Neural progenitor cell (in vitro differentiated cells): ENCODE measurements at regions not wholly inside any gene's neighbourhood (a gene's known extent, or its start where the extent isn't known, plus 50 kb on each side); places are given as distances from the start of the nearest gene placed in this dataset.

ENCODE experiments used
- DNase-seq: peaks from one replicate; pipeline ENCODE4 v3.0.0-alpha.2; 2016; ENCODE audit warnings: low spot score
- H2AFZ ChIP-seq: fragments of 200-600 bp; sonication (generic); replicated peaks from 2 replicates; pipeline ENCODE4 v1.6.1; 2016; ENCODE audit warnings: antibody characterized with exemption
- H3F3A ChIP-seq: fragments of 200-600 bp; sonication (generic); 2 replicates; pipeline ENCODE4 v1.6.1; 2016; ENCODE audit warnings: antibody characterized with exemption, low read depth
- H3K27ac ChIP-seq: fragments of 200-600 bp; sonication (generic); 2 replicates; pipeline ENCODE4 v1.5.1; 2016; ENCODE audit warnings: mild to moderate bottlenecking
- H3K27me3 ChIP-seq: fragments of 200-600 bp; sonication (generic); 2 replicates; pipeline ENCODE4 v1.6.1; 2016; ENCODE audit warnings: mild to moderate bottlenecking, moderate library complexity
- H3K36me3 ChIP-seq: fragments of 200-600 bp; sonication (generic); 2 replicates; pipeline ENCODE4 v1.5.1; 2016
- H3K4me1 ChIP-seq: fragments of 200-600 bp; sonication (generic); 2 replicates; pipeline ENCODE4 v1.6.1; 2016; ENCODE audit warnings: mixed run types
- H3K4me2 ChIP-seq: fragments of 200-600 bp; sonication (generic); 2 replicates; pipeline ENCODE4 v1.6.1; 2016
- H3K4me3 ChIP-seq: fragments of 200-600 bp; sonication (generic); 2 replicates; pipeline ENCODE4 v1.5.1; 2016
- H3K79me2 ChIP-seq: fragments of 200-600 bp; sonication (generic); 2 replicates; pipeline ENCODE4 v1.6.1; 2016; ENCODE audit warnings: low read depth
- H3K9ac ChIP-seq: fragments of 200-600 bp; sonication (generic); 2 replicates; pipeline ENCODE4 v1.6.1; 2016
- H3K9me3 ChIP-seq: fragments of 200-600 bp; sonication (generic); 2 replicates; pipeline ENCODE4 v1.5.1; 2016; ENCODE audit warnings: low read depth
- H4K20me1 ChIP-seq: fragments of 200-600 bp; sonication (generic); 2 replicates; pipeline ENCODE4 v1.6.1; 2016; ENCODE audit warnings: low read depth
- H3K27ac Mint-ChIP-seq: 3 replicates; pipeline ENCODE4 v1.8.0; 2021; ENCODE audit warnings: mixed read lengths
- H3K27me3 Mint-ChIP-seq: 2 replicates; pipeline ENCODE4 v1.8.0; 2022; ENCODE audit warnings: low read depth, mild to moderate bottlenecking, inconsistent platforms, moderate library complexity, mixed read lengths; ENCODE audit not compliant: insufficient read depth
- H3K36me3 Mint-ChIP-seq: 3 replicates; pipeline ENCODE4 v1.8.0; 2021; ENCODE audit warnings: mixed read lengths
- H3K4me1 Mint-ChIP-seq: 3 replicates; pipeline ENCODE4 v1.8.0; 2021; ENCODE audit warnings: mixed read lengths
- H3K4me3 Mint-ChIP-seq: 3 replicates; pipeline ENCODE4 v1.8.0; 2021; ENCODE audit warnings: mild to moderate bottlenecking, moderate library complexity, mixed read lengths
- H3K9me3 Mint-ChIP-seq: 3 replicates; pipeline ENCODE4 v1.8.0; 2020; ENCODE audit warnings: mixed read lengths
- EZH2 ChIP-seq: fragments of 200-600 bp; sonication (generic); IDR thresholded peaks from 2 replicates; pipeline ENCODE4 v1.6.1; 2017; ENCODE audit warnings: antibody characterized with exemption, mild to moderate bottlenecking, moderate library complexity
- EZH2phosphoT487 ChIP-seq: fragments of 200-600 bp; sonication (generic); IDR thresholded peaks from 2 replicates; pipeline ENCODE4 v1.6.1; 2017; ENCODE audit warnings: antibody characterized with exemption
- TF ChIP-seq, protein P1 (sequence below): fragments of 200-600 bp; sonication (generic); IDR thresholded peaks from 2 replicates; pipeline ENCODE4 v1.5.1; 2017; ENCODE audit warnings: antibody characterized with exemption, mild to moderate bottlenecking

- H3K4me3 ChIP-seq, result no peak overlapping the region
- no peaks in the 10 kb centered on the region for H3K27me3 Mint-ChIP-seq
- no peak overlapping the region for H3K27ac Mint-ChIP-seq
- H3K4me3 Mint-ChIP-seq, result no peak overlapping the region
- H3K27ac ChIP-seq, result no peak overlapping the region
- H3K27me3 ChIP-seq, result no peaks in the 10 kb centered on the region
- no peaks in the 10 kb centered on the region for H3K9me3 ChIP-seq
- H3K4me2 ChIP-seq, result no peak overlapping the region
- no peaks in the 10 kb centered on the region for H3F3A ChIP-seq
- TF ChIP-seq EZH2phosphoT487 (no peak), EZH2 (no peak)
- TF ChIP-seq, protein P1, sequence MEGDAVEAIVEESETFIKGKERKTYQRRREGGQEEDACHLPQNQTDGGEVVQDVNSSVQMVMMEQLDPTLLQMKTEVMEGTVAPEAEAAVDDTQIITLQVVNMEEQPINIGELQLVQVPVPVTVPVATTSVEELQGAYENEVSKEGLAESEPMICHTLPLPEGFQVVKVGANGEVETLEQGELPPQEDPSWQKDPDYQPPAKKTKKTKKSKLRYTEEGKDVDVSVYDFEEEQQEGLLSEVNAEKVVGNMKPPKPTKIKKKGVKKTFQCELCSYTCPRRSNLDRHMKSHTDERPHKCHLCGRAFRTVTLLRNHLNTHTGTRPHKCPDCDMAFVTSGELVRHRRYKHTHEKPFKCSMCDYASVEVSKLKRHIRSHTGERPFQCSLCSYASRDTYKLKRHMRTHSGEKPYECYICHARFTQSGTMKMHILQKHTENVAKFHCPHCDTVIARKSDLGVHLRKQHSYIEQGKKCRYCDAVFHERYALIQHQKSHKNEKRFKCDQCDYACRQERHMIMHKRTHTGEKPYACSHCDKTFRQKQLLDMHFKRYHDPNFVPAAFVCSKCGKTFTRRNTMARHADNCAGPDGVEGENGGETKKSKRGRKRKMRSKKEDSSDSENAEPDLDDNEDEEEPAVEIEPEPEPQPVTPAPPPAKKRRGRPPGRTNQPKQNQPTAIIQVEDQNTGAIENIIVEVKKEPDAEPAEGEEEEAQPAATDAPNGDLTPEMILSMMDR, result no peak
- DNase-seq, result no peak
- no peaks in the 10 kb centered on the region for H3K36me3 ChIP-seq
- no peaks in the 10 kb centered on the region for H4K20me1 ChIP-seq
- H3K79me2 ChIP-seq, result no peaks in the 10 kb centered on the region
- H2AFZ ChIP-seq, result no peak overlapping the region
- no peaks in the 10 kb centered on the region for H3K9me3 Mint-ChIP-seq
- H3K9ac ChIP-seq, result no peak overlapping the region
- no peaks in the 10 kb centered on the region for H3K4me1 ChIP-seq
- no peaks in the 10 kb centered on the region for H3K4me1 Mint-ChIP-seq
- H3K36me3 Mint-ChIP-seq, result no peaks in the 10 kb centered on the region
These were observed 60.6 kb upstream of the GABRA2 start for GRCh38 chr4:46450556-46450955.

DNA sequence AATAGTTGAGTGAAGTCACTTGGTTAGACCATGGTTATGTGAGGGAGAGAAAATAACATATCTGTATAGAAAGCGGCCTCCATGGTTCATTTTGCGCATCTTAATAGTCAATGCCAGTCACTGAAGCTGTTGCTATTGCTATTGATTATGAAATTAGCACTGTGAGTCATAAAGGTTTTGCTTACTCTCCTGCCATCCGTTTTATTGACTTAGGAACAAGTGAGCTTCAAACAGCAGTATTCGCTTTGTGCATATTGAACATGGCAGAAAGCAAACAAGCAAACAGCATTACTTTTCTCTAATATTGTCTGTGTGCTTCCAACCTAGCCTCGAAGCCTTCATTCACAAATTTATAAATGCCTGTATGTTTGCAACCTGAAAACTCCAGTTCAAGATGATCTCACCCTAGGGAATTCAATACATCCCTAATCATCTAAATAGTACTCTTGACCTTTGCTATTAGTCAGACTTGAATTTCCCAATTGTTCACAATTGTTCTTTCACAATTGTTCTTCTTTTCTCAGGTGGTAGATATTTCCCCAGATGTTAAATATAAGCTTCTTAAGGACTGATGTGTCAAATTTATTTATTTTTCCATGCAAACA is 55.9 kb upstream of the GABRA2 start:
- no peaks in the 10 kb centered on the region for H3K9me3 Mint-ChIP-seq
- no peaks in the 10 kb centered on the region for H3K27me3 Mint-ChIP-seq
- no peak overlapping the region for H3K9ac ChIP-seq
- H3K36me3 Mint-ChIP-seq, result no peaks in the 10 kb centered on the region
- TF ChIP-seq, protein P1, result no peak
- TF ChIP-seq EZH2, result no peak
- no peak for TF ChIP-seq EZH2phosphoT487
- DNase-seq, result no peak
- no peaks in the 10 kb centered on the region for H3F3A ChIP-seq
- H3K79me2 ChIP-seq, result no peaks in the 10 kb centered on the region
- H4K20me1 ChIP-seq, result no peaks in the 10 kb centered on the region
- no peak overlapping the region for H3K4me3 Mint-ChIP-seq
- H3K4me1 ChIP-seq, result no peaks in the 10 kb centered on the region
- H2AFZ ChIP-seq, result no peak overlapping the region
- no peaks in the 10 kb centered on the region for H3K36me3 ChIP-seq
- H3K4me3 ChIP-seq, result no peak overlapping the region
- no peaks in the 10 kb centered on the region for H3K27me3 ChIP-seq
- no peak overlapping the region for H3K4me2 ChIP-seq
- H3K27ac ChIP-seq, result no peak overlapping the region
- H3K9me3 ChIP-seq, result no peaks in the 10 kb centered on the region
- H3K27ac Mint-ChIP-seq, result no peak overlapping the region
- H3K4me1 Mint-ChIP-seq, result no peaks in the 10 kb centered on the region

GRCh38 chr4:46444318-46445000 is 54.5 kb upstream of the GABRA2 start:
- no peak overlapping the region for H3K27ac ChIP-seq
- H3F3A ChIP-seq, result no peaks in the 10 kb centered on the region
- H3K9ac ChIP-seq, result no peak overlapping the region
- H3K4me3 ChIP-seq, result no peak overlapping the region
- Mint-ChIP-seq H3K27me3 (no peaks in the 10 kb centered on the region), H3K4me3 (no peak overlapping the region), H3K27ac (no peak overlapping the region), H3K36me3 (no peaks in the 10 kb centered on the region), H3K4me1 (no peaks in the 10 kb centered on the region), H3K9me3 (no peaks in the 10 kb centered on the region)
- H3K27me3 ChIP-seq, result no peaks in the 10 kb centered on the region
- H3K79me2 ChIP-seq, result no peaks in the 10 kb centered on the region
- H3K4me1 ChIP-seq, result no peaks in the 10 kb centered on the region
- DNase-seq, result no peak
- H2AFZ ChIP-seq, result no peak overlapping the region
- H3K36me3 ChIP-seq, result no peaks in the 10 kb centered on the region
- TF ChIP-seq EZH2 (no peak), EZH2phosphoT487 (no peak)
- TF ChIP-seq, protein P1, result no peak
- H3K4me2 ChIP-seq, result no peak overlapping the region
- no peaks in the 10 kb centered on the region for H3K9me3 ChIP-seq
- no peaks in the 10 kb centered on the region for H4K20me1 ChIP-seq
